ENCODE measurements at regions not wholly inside any gene's neighbourhood (a gene's known extent, or its start where the extent isn't known, plus 50 kb on each side); places are given as distances from the start of the nearest gene placed in this dataset.

GRCh38 chr9:107984956-107985355, 495.4 kb upstream of the KLF4 start:
- no peak for TF ChIP-seq CTCF (conservative IDR thresholded peaks at IDR 0.05; ENCODE audit: low read length)
- TF ChIP-seq EZH2phosphoT487 (IDR thresholded peaks at IDR 0.05; ENCODE audit: borderline replicate concordance): no peak

Data from Loucy (cell line).